SJSA1 (cell line): ENCODE measurements at regions not wholly inside any gene's neighbourhood (a gene's known extent, or its start where the extent isn't known, plus 50 kb on each side); places are given as distances from the start of the nearest gene placed in this dataset.

ENCODE experiments used
- DNase-seq, 2 experiments: peaks; one replicate each; pipeline ENCODE4 v3.0.0-alpha.2; 2015 to 2020; ENCODE audit warnings: low spot score in 2 of 2, low read depth in 1 of 2
- H3K27ac ChIP-seq: fragments of 250-450 bp; sonication (Bioruptor Pico); 2 replicates; pipeline ENCODE4 v1.5.1; 2020; ENCODE audit warnings: mild to moderate bottlenecking, moderate library complexity
- H3K27me3 ChIP-seq: fragments of 250-450 bp; sonication (Bioruptor Pico); replicated peaks from 2 replicates; pipeline ENCODE4 v1.5.1; 2020; ENCODE audit warnings: mild to moderate bottlenecking, moderate library complexity
- H3K36me3 ChIP-seq: fragments of 250-450 bp; sonication (Bioruptor Pico); 2 replicates; pipeline ENCODE4 v1.5.1; 2020; ENCODE audit warnings: mild to moderate bottlenecking
- H3K4me1 ChIP-seq: fragments of 250-450 bp; sonication (Bioruptor Pico); replicated peaks from 2 replicates; pipeline ENCODE4 v1.6.1; 2021; ENCODE audit warnings: mild to moderate bottlenecking
- H3K4me3 ChIP-seq: fragments of 250-450 bp; sonication (Bioruptor Pico); 2 replicates; pipeline ENCODE4 v1.5.1; 2020; ENCODE audit warnings: mild to moderate bottlenecking
- H3K9me3 ChIP-seq: fragments of 250-450 bp; sonication (Bioruptor Pico); replicated peaks from 2 replicates; pipeline ENCODE4 v1.5.1; 2020; ENCODE audit warnings: mild to moderate bottlenecking

DNA sequence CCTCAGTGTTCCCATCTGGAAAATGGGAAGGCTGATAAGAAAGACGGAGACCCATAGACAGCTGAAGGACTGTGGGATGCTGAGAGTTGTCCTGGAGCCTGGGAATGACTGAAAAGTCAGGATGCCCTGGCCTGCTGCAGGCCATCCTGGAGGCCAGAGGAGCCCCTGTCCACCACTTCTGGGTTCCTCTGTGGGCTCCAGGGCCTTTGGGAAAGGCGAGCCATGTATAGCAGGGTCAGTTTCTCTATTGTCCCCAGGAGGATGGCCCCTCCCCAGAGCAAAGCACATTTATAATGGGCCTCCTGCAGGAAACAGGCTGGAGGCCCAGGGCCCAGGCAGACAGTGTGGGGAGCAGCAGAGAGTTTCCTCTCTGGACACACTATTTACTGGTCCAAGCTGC is 471.4 kb upstream of the MGMT start:
- Histone ChIP-seq H3K36me3 (no peaks in the 10 kb centered on the region), H3K4me3 (no peak overlapping the region), H3K27ac (no peak overlapping the region), H3K27me3 (no peaks in the 10 kb centered on the region), H3K4me1 (no peaks in the 10 kb centered on the region), H3K9me3 (0 out of 2 replicates have a peak, but pooled peaks cover 5% of the 10 kb centered on the region)
- DNase-seq, result no peak

DNA sequence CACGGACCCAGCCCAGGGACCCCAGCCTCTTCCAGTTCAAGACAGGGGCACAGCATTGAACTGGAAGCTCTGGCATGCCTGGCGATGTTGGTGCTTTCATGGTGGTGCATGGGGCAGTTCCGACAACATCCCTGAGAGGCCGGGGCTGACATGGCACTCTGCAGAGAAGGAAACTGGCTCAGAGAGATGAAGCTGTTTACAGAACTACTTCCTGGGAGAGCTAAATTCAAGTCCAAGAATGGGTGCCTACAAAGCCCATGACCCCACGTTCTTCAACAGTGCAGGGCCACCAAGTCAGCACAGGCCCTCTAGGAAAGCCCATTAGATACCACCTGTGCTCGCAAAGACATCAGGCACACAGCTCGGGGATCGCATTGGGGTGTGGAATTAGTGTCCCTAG is 470.9 kb upstream of the MGMT start:
- no peak for DNase-seq
- Histone ChIP-seq H3K4me3 (no peak overlapping the region), H3K27me3 (no peaks in the 10 kb centered on the region), H3K27ac (no peak overlapping the region), H3K36me3 (no peaks in the 10 kb centered on the region), H3K4me1 (no peaks in the 10 kb centered on the region), H3K9me3 (0 out of 2 replicates have a peak, but pooled peaks cover 5% of the 10 kb centered on the region)

DNA sequence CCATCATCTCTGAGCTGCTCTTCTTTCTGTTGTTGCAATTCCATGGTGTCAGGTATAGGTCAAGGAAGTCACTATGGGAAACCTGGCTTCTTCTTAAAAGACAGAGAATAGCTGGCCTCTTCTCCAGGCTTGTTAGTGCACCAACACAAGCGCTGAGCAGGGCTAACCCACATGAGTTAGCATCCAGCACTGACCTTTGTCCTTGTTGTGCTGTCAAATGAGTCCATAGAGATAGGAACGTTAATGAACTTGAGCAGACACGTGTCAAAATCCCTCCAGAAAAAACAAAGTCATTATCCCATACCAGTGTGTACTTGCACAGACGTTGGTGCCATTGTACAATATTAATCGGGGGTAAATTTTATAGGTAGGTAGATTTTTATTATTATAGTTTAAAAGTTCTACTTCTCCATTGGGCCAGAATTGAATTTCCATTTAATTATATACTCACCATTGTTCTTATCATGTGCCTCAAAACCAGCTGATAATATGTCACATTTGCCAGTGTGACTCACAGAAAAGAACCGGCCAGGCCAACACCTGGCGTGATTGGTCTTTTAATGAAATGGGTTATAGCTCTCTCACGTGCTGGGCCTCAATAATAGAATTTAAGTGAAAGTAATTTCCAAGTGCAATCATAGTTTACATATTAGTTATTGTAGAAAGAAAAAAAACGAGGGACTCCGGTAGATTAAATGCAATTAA is 468.8 kb upstream of the MGMT start:
- no peaks in the 10 kb centered on the region for H3K4me1 ChIP-seq
- H3K9me3 ChIP-seq, result 0 out of 2 replicates have a peak, but pooled peaks cover 2% of the 10 kb centered on the region
- H3K27ac ChIP-seq, result no peak overlapping the region
- H3K4me3 ChIP-seq, result no peak overlapping the region
- DNase-seq, result no peak
- no peaks in the 10 kb centered on the region for H3K27me3 ChIP-seq
- H3K36me3 ChIP-seq, result no peaks in the 10 kb centered on the region

DNA sequence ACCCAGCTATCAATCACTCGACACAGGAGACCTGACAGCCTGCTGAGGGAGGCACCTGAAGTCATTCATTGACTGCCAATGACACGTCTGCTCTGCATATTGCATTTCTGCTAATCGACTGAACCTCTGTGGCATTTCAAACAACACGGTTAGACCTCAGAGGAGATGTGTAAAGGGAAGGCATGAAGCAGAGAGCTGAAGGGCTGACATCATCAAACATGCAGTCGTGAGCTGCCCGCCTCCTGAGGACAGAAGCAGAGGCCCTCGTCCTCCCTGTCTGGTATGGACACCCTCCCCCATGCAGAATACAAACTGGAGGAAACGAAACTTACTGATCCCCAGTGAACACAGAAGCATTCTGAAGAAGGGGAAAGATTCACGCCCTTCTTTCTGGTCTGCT is 462.6 kb upstream of the MGMT start:
- Histone ChIP-seq H3K4me3 (no peak overlapping the region), H3K36me3 (no peaks in the 10 kb centered on the region), H3K27ac (no peak overlapping the region), H3K27me3 (no peaks in the 10 kb centered on the region), H3K4me1 (no peaks in the 10 kb centered on the region), H3K9me3 (peaks cover 9% of the 10 kb centered on the region; the same call in 1 of the 2 replicates)
- DNase-seq, result no peak

DNA sequence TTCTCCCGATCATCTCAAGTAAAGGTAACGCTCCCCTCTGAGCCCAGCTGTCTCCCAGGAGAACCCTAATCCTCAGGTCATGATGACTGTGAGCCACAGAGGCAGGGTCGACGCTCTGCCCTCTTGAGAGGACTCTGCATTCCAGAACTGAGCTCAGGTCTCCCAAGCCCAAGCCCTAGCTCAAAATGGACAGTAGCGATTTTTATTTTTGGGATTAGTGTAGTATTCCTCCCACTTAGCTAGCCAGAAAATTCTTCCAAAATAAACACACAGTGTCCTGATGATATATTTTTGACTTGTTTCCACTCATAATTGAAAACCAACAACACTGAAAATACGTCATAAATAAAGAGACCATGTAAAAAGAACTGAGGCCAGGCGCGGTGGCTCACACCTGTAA is 462.0 kb upstream of the MGMT start:
- H3K27ac ChIP-seq, result no peak overlapping the region
- no peak overlapping the region for H3K4me3 ChIP-seq
- H3K4me1 ChIP-seq, result no peaks in the 10 kb centered on the region
- H3K9me3 ChIP-seq, result peaks cover 8% of the 10 kb centered on the region; the same call in 1 of the 2 replicates
- H3K36me3 ChIP-seq, result no peaks in the 10 kb centered on the region
- no peaks in the 10 kb centered on the region for H3K27me3 ChIP-seq
- DNase-seq, result no peak

DNA sequence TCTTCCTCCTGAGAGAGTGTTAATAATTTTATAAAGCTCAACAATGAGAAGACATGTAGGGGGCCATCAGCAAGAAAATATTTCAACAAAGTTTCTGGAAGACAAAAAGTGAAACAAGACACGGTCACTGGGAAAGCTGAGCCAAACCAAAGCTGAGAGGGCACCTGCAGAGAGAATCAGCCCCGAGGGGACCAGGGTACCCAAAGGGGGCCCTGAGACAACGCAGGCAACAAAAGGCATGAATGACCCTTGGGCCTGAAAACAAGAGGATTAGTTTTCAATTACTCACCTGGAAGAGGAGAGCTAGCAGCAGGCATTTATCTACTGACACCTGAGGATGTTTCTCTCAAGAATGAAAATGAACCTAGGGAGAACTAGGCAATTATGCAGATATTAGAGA is 461.2 kb upstream of the MGMT start:
- DNase-seq, result no peak
- H3K27ac ChIP-seq, result no peak overlapping the region
- H3K9me3 ChIP-seq, result peaks cover 8% of the 10 kb centered on the region; the same call in 1 of the 2 replicates
- no peaks in the 10 kb centered on the region for H3K27me3 ChIP-seq
- H3K4me1 ChIP-seq, result no peaks in the 10 kb centered on the region
- H3K36me3 ChIP-seq, result no peaks in the 10 kb centered on the region
- H3K4me3 ChIP-seq, result no peak overlapping the region

DNA sequence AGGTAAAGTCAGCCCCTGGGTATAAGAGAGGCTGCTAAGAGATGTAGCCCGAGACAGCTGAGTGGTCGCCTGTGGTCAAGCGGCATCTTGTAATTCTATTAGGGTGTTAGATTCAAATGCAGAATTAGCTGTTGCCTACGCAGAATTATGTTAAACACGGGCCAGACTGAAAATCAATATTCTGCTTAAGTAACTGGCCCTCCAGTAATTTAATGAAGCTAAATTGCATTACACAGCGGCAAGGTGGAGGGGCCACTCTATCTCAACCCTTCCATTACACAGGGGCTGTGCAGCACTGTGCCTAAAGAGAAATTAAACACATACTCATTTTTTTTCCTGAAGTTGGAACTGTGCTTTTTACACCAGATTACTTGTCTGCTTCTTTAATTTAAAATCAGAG is 448.5 kb upstream of the MGMT start:
- no peak for DNase-seq
- H3K36me3 ChIP-seq, result no peaks in the 10 kb centered on the region
- H3K4me1 ChIP-seq, result no peaks in the 10 kb centered on the region
- H3K9me3 ChIP-seq, result peaks cover 3% of the 10 kb centered on the region
- H3K4me3 ChIP-seq, result no peak overlapping the region
- H3K27ac ChIP-seq, result no peak overlapping the region
- no peaks in the 10 kb centered on the region for H3K27me3 ChIP-seq

DNA sequence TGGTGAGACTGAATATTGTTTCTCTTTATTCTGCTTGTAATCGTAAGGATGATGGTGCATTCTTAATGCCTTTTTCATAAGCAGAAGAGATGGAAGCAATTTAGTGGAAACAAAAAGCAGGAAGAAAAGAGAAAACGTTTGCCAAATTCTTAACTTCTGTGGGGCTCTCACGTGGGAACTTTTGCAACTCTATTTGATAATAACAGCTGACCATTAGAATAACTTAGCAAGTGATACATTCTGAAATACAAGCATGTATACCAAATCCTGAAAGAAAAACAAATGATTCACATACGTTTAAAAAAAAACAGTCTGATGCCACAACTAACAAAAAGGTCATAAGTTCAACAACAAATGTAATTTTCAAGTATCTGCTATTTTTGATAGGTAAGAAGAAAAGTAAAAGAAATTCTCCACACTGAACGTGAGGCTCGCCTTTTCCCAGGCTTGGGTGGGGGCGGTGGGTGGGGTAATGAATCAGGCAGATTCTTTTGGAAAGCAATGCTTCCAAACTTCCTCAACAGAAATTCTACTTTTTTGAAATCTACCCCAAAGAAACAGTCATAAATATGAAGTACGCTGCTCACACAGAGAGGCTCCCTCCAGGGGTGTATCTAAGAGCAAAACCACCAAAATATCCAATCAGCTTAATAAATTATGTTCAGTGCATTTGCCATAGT is 446.2 kb upstream of the MGMT start:
- Histone ChIP-seq H3K9me3 (peaks cover 5% of the 10 kb centered on the region; the same call in 1 of the 2 replicates), H3K27ac (no peak overlapping the region), H3K4me1 (no peaks in the 10 kb centered on the region), H3K36me3 (no peaks in the 10 kb centered on the region), H3K27me3 (no peaks in the 10 kb centered on the region), H3K4me3 (no peak overlapping the region)
- DNase-seq, result no peak

DNA sequence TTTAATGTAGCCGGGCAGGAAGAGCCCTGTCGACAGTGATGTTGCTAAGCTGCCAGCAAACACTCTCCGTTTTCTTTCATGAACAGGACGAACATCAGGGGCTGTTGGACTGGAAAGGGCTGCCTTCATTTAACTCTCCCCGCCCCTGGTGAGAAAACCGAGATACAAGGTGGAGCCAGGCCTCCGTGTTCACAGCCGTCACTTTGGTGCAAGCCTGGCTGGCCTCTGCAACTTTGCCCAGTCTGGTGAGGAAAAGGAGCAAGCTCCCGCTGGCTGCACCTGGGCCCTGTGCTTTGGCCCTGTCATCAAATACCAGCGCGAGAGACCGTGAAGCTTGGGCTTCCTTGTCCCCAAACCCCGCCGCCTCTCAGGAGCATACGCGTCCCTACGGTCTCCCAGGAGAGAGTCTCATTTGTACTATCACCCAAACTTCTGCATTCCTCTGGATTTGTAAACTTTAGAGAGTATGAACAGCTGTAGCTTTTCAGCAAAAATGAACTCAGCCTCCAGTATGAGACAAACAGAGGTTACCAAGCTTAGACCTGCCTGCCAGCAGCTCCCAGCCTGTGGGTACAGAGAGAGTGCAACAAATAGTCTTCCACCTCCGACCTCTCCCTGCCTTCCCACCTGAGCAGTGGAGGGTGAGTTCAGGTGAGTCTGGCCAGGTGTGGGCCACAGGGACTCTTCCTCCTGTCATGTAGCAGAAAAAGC is 445.3 kb upstream of the MGMT start:
- no peak overlapping the region for H3K27ac ChIP-seq

DNA sequence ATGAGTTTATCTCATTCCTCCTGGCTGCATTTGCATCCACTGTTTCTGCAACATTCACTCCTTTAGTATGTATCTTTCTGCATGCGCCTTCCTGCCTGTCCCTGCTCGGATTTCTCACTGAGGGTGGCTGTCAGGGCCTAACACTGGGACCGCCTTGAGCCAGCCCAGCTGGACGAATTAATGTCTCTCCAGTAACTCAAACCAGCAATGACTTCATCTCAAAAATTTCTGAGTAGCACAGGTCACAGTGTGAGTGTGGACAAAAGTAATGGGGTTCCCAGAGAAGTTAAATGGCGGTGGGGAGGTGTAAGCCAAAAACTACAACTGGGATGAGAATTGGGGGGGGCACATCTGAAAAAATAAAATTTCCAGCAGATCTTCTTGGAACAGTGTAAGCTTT is 444.0 kb upstream of the MGMT start:
- Histone ChIP-seq H3K4me3 (no peak overlapping the region), H3K27ac (no peak overlapping the region), H3K36me3 (no peaks in the 10 kb centered on the region), H3K4me1 (no peaks in the 10 kb centered on the region), H3K27me3 (no peaks in the 10 kb centered on the region), H3K9me3 (peaks cover 5% of the 10 kb centered on the region; the same call in 1 of the 2 replicates)
- DNase-seq, result no peak

More for the DNA sequence above, 445.3 kb upstream of the MGMT start:
- DNase-seq, result no peak
- H3K36me3 ChIP-seq, result no peaks in the 10 kb centered on the region
- H3K27me3 ChIP-seq, result no peaks in the 10 kb centered on the region
- no peaks in the 10 kb centered on the region for H3K4me1 ChIP-seq
- H3K9me3 ChIP-seq, result peaks cover 3% of the 10 kb centered on the region; the same call in 1 of the 2 replicates
- H3K4me3 ChIP-seq, result no peak overlapping the region

DNA sequence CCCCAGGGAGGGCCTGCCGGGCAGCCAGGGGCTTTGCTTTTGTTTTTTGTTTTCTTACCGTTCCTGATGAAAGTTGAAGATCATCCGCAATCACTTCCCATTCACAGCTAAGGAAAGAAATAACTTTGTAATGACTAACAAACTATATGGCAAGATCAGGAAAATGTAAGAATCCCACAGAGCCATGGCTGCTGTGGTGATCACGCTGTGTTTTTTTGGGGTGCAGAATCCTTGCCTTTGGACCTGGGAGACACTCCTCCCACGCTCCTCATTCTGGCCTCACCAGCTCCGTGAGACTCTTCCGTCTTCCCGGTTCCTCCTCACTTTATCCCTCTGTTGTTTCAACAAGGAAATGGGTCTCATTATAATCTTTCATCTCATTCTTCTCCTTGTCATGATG is 443.0 kb upstream of the MGMT start:
- Histone ChIP-seq H3K4me1 (no peaks in the 10 kb centered on the region), H3K36me3 (no peaks in the 10 kb centered on the region), H3K4me3 (no peak overlapping the region), H3K27ac (no peak overlapping the region), H3K27me3 (no peaks in the 10 kb centered on the region), H3K9me3 (peaks cover 7% of the 10 kb centered on the region; the same call in 1 of the 2 replicates)
- no peak for DNase-seq

DNA sequence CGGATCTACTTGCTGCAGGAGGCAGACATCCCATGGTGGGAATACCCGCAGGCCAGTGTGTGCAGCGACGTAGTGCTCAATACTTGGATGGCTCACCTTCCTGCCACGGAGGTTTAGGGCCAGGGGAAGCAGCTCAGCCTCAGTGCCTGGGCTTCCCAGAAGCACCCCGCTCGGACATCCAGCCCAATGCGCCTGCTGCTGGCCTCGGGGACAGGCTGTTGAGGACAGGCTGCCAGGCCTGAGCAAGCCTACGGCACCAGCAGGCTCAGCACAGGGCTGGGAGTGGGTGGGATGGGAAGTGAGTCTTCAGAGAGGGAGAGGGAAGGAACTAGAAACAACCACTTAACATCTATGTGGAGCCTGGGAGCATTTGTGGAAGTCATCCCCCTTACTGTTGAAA is 441.3 kb upstream of the MGMT start:
- DNase-seq, result no peak
- no peaks in the 10 kb centered on the region for H3K36me3 ChIP-seq
- no peaks in the 10 kb centered on the region for H3K4me1 ChIP-seq
- peaks cover 7% of the 10 kb centered on the region; the same call in 1 of the 2 replicates for H3K9me3 ChIP-seq
- H3K27me3 ChIP-seq, result no peaks in the 10 kb centered on the region
- no peak overlapping the region for H3K27ac ChIP-seq
- no peak overlapping the region for H3K4me3 ChIP-seq

DNA sequence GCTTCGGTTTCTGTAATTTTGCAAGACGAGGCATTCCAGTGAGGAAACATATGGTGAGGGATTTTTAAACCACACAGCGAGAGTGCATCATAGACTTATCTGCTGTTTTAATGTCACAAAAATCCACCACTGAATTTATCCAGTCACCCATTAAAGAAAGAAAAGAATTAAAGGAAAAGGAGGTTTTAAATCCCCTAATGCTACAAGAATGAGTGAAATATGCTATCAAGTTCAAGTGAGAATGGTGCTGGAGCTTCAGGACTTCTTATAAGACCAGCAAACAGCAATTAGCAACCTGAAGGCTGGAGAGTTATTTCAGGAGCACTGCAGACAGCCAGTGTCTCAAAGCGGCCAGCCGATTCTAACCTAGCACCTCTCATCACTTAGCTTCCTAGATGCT is 439.1 kb upstream of the MGMT start:
- no peaks in the 10 kb centered on the region for H3K36me3 ChIP-seq
- no peak overlapping the region for H3K27ac ChIP-seq
- no peak for DNase-seq
- no peaks in the 10 kb centered on the region for H3K4me1 ChIP-seq
- peaks cover 13% of the 10 kb centered on the region for H3K9me3 ChIP-seq
- no peaks in the 10 kb centered on the region for H3K27me3 ChIP-seq
- H3K4me3 ChIP-seq, result no peak overlapping the region

DNA sequence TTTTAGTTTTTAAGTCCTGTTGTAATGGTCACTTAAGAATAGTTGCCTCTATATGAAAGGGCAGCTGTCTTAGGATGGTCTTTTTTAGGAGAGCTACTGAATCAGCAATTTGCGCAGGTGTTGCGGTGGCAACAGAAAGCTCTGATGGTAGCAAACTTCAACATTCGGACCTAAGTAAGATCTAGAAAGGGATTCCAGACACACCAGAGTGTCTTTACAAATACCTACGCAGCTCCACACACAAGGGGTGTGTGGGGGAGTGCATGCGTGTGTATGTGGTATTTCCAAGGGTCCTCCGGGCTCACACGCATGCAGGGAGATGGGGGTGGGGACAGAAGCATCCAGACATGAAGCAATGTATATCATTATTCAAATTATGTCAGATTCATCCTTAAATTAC is 438.6 kb upstream of the MGMT start:
- Histone ChIP-seq H3K9me3 (peaks cover 13% of the 10 kb centered on the region), H3K4me1 (no peaks in the 10 kb centered on the region), H3K27ac (no peak overlapping the region), H3K36me3 (no peaks in the 10 kb centered on the region), H3K27me3 (no peaks in the 10 kb centered on the region), H3K4me3 (no peak overlapping the region)
- DNase-seq, result no peak
